ENCODE measurements at regions not wholly inside any gene's neighbourhood (a gene's known extent, or its start where the extent isn't known, plus 50 kb on each side); places are given as distances from the start of the nearest gene placed in this dataset.

- TF ChIP-seq CTCF (IDR thresholded peaks at IDR 0.05; ENCODE audit: low read length) (no peak), EZH2 (optimal IDR thresholded peaks at IDR 0.05; ENCODE audit: low read depth, low read length) (no peak), EZH2phosphoT487 (IDR thresholded peaks at IDR 0.05; ENCODE audit: low read length) (no peak)
- peaks cover 11% of the 10 kb centered on the region for H3K79me2 ChIP-seq (ENCODE audit: low read length)
- no peak overlapping the region for H3K9ac ChIP-seq (ENCODE audit: low read length)
- no peaks in the 10 kb centered on the region for H3K27me3 ChIP-seq (replicated peaks; ENCODE audit: insufficient read depth, low read length)
- no peak overlapping the region; the same call in 1 of the 2 replicates for H3K4me2 ChIP-seq (ENCODE audit: low read depth, low read length)
- no peak overlapping the region for H3K4me3 ChIP-seq (ENCODE audit: low read length)
- DNase-seq: no peak
- H3F3A ChIP-seq (ENCODE audit: insufficient read depth, low read length): peaks cover 24% of the 10 kb centered on the region
- H4K20me1 ChIP-seq (ENCODE audit: insufficient read depth, low read length): no peaks in the 10 kb centered on the region
- no peaks in the 10 kb centered on the region for H3K36me3 ChIP-seq (replicated peaks; ENCODE audit: insufficient read depth, low read length)
- no peaks in the 10 kb centered on the region for H3K9me2 ChIP-seq (replicated peaks; ENCODE audit: insufficient read depth, low read length)
- no peaks in the 10 kb centered on the region for H3K9me3 ChIP-seq (replicated peaks; ENCODE audit: insufficient read depth, low read length)
- no peak overlapping the region for H2AFZ ChIP-seq (ENCODE audit: low read length)
- peaks cover 33% of the 10 kb centered on the region for H3K4me1 ChIP-seq (ENCODE audit: low read length)
- H3K27ac ChIP-seq (ENCODE audit: low read length): no peak overlapping the region; the same call in 1 of the 2 replicates
Measured at GRCh38 chr6:144340541-144341371, 55.6 kb downstream of the UTRN start.

- no peak overlapping the region for H3K4me3 ChIP-seq (ENCODE audit: low read length)
- no peaks in the 10 kb centered on the region for H3K9me3 ChIP-seq (replicated peaks; ENCODE audit: insufficient read depth, low read length)
- H3K4me2 ChIP-seq (ENCODE audit: low read depth, low read length): peak overlapping the region; percentile 41
- TF ChIP-seq EZH2 (optimal IDR thresholded peaks at IDR 0.05; ENCODE audit: low read depth, low read length) (no peak), EZH2phosphoT487 (IDR thresholded peaks at IDR 0.05; ENCODE audit: low read length) (no peak), CTCF (IDR thresholded peaks at IDR 0.05; ENCODE audit: low read length) (no peak)
- peaks cover 25% of the 10 kb centered on the region for H3K4me1 ChIP-seq (ENCODE audit: low read length)
- peaks cover 16% of the 10 kb centered on the region; the same call in 1 of the 2 replicates for H3F3A ChIP-seq (ENCODE audit: insufficient read depth, low read length)
- DNase-seq: no peak
- no peaks in the 10 kb centered on the region for H3K36me3 ChIP-seq (replicated peaks; ENCODE audit: insufficient read depth, low read length)
- no peak overlapping the region for H3K9ac ChIP-seq (ENCODE audit: low read length)
- H3K27me3 ChIP-seq (replicated peaks; ENCODE audit: insufficient read depth, low read length): no peaks in the 10 kb centered on the region
- H3K9me2 ChIP-seq (replicated peaks; ENCODE audit: insufficient read depth, low read length): no peaks in the 10 kb centered on the region
- peak overlapping the region; percentile 43; the same call in 1 of the 2 replicates for H3K27ac ChIP-seq (ENCODE audit: low read length)
- H4K20me1 ChIP-seq (ENCODE audit: insufficient read depth, low read length): no peaks in the 10 kb centered on the region
- peaks cover 14% of the 10 kb centered on the region for H3K79me2 ChIP-seq (ENCODE audit: low read length)
- no peak overlapping the region for H2AFZ ChIP-seq (ENCODE audit: low read length)
Measured at GRCh38 chr6:144341831-144342527, 56.8 kb downstream of the UTRN start.

GRCh38 chr6:144343701-144344428, 58.7 kb downstream of the UTRN start:
- H3K27ac ChIP-seq (ENCODE audit: low read length): peak overlapping the region; percentile 67
- peak overlapping the region; percentile 59 for H3K4me2 ChIP-seq (ENCODE audit: low read depth, low read length)
- H3K27me3 ChIP-seq (replicated peaks; ENCODE audit: insufficient read depth, low read length): no peaks in the 10 kb centered on the region
- H3K9me2 ChIP-seq (replicated peaks; ENCODE audit: insufficient read depth, low read length): no peaks in the 10 kb centered on the region
- H3K4me1 ChIP-seq (ENCODE audit: low read length): peaks cover 22% of the 10 kb centered on the region
- H3K4me3 ChIP-seq (ENCODE audit: low read length): peak overlapping the region; percentile 65
- H3K36me3 ChIP-seq (replicated peaks; ENCODE audit: insufficient read depth, low read length): no peaks in the 10 kb centered on the region
- H3K9ac ChIP-seq (ENCODE audit: low read length): peak overlapping the region; percentile 55; the same call in 1 of the 2 replicates
- H4K20me1 ChIP-seq (ENCODE audit: insufficient read depth, low read length): no peaks in the 10 kb centered on the region
- H3F3A ChIP-seq (ENCODE audit: insufficient read depth, low read length): peaks cover 16% of the 10 kb centered on the region; the same call in 1 of the 2 replicates
- peak; percentile 46 for DNase-seq
- H3K9me3 ChIP-seq (replicated peaks; ENCODE audit: insufficient read depth, low read length): no peaks in the 10 kb centered on the region
- H3K79me2 ChIP-seq (ENCODE audit: low read length): peaks cover 31% of the 10 kb centered on the region
- peak overlapping the region; percentile 17; the same call in 1 of the 2 replicates for H2AFZ ChIP-seq (ENCODE audit: low read length)
- no peak for TF ChIP-seq EZH2phosphoT487 (IDR thresholded peaks at IDR 0.05; ENCODE audit: low read length)
- no peak for TF ChIP-seq CTCF (IDR thresholded peaks at IDR 0.05; ENCODE audit: low read length)
